ENCODE measurements at regions not wholly inside any gene's neighbourhood (a gene's known extent, or its start where the extent isn't known, plus 50 kb on each side); places are given as distances from the start of the nearest gene placed in this dataset.

DNA sequence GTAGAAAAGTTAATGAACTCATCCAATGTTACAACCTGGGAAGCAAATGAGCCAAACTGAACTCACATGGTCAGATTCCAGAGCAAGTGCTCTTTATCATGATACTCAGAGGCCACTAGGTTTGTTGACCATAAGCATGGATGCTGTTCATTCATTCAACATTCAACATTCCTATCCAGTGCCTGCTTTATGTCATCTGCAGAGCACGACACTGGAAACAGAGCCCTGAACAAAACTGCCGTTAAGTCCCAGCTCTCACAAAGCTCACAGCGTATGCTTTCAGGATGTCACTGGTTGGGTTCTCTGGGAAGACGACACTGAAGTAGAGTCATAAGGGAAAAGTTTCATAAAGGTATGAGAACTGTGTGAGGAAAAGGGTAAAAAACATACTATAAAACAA is 105.8 kb upstream of the TRIM77 start:
- TF ChIP-seq, protein P1, sequence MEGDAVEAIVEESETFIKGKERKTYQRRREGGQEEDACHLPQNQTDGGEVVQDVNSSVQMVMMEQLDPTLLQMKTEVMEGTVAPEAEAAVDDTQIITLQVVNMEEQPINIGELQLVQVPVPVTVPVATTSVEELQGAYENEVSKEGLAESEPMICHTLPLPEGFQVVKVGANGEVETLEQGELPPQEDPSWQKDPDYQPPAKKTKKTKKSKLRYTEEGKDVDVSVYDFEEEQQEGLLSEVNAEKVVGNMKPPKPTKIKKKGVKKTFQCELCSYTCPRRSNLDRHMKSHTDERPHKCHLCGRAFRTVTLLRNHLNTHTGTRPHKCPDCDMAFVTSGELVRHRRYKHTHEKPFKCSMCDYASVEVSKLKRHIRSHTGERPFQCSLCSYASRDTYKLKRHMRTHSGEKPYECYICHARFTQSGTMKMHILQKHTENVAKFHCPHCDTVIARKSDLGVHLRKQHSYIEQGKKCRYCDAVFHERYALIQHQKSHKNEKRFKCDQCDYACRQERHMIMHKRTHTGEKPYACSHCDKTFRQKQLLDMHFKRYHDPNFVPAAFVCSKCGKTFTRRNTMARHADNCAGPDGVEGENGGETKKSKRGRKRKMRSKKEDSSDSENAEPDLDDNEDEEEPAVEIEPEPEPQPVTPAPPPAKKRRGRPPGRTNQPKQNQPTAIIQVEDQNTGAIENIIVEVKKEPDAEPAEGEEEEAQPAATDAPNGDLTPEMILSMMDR (IDR thresholded peaks at IDR 0.05; ENCODE audit: low read depth, low read length), result no peak
- TF ChIP-seq EZH2phosphoT487 (IDR thresholded peaks at IDR 0.05; ENCODE audit: low read depth), result no peak
